ENCODE measurements at regions not wholly inside any gene's neighbourhood (a gene's known extent, or its start where the extent isn't known, plus 50 kb on each side); places are given as distances from the start of the nearest gene placed in this dataset.
A peak's percentile ranks its signal among the peaks of the same experiment; 100 is the strongest.

- DNase-seq, result no peak
These were observed 82.7 kb downstream of the THAP12 start for GRCh38 chr11:76298255-76298654.

GRCh38 chr11:76296731-76297542 is 84.0 kb downstream of the THAP12 start:
- no peak for DNase-seq

GRCh38 chr11:76293189-76293631 is 86.9 kb upstream of the WNT11 start:
- DNase-seq, result peak in 1 of 2 experiments; percentile 50

DNA sequence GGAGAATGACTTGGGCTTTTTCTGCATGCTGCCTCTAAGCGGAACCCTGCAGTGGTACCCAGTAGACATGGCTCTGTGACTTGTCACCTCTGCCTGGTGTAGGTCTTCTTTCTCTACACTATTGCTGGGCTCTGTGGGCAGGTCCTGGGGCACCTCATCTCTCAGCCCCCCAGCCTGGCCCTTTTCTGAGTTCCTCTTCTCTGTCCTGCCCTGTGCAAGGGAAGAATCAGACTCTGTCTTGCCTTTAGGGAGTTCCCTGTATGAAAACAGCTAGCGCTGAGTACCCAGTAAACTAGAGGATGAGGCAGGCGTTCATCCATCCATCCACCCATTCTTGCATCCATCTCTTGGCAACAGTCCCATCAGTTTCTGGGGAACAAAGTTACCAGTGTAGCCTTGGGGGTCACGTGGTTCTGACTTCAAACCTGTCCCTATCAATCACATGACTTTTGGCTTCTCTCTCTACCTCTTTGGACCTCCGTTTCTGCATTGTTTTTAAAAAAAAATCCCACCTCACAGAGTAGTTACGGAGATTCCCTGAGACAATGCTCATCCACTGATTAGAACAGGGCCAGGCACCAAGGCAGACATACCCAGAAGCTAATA is 86.4 kb upstream of the WNT11 start:
- no peak for DNase-seq

DNA sequence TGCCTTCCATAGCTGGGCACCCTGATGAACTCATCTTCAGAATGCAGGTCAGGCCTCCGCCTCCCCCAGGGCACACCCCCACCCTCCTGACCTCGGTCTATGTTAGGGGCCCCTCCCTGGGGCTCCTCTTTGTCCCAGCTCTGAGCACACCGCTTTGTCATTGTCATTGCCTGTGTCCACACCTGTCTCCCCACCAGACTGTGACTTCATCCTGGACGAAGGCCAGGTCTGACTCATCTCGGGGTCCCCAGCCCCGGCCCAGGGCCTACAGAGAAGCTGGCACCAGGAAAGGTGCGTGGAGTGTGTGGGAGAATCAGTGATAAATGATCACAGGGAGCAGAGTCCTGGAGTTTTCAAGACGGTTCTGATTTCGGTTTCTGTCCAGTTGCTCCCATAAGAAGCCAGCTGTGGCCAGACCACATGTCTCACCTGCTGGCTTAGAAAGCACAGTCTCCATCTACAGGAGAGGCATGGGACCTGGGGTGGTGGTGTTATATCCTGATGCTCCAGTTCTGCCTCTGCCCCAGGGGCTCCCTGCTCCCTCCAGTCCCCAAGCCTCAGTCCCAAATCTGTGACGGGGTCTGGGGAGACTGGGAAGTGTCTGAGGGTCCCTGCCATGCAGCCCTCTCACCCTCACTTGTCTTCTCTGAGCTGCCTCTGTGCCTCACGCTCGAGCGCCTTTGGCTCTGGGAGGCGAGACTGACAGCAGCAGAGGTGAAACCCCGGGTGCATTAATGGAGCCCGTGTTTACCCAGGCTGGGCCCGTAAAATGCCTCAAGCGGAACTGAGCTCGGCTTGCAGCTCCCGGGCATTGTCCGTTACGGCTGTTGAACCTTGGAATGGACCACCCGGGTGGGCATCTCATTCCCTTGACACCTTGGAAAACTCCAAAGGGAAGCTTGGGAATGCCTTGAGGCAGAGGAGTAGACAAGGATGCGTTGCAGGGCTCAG is 85.5 kb upstream of the WNT11 start:
- DNase-seq, result no peak

DNA sequence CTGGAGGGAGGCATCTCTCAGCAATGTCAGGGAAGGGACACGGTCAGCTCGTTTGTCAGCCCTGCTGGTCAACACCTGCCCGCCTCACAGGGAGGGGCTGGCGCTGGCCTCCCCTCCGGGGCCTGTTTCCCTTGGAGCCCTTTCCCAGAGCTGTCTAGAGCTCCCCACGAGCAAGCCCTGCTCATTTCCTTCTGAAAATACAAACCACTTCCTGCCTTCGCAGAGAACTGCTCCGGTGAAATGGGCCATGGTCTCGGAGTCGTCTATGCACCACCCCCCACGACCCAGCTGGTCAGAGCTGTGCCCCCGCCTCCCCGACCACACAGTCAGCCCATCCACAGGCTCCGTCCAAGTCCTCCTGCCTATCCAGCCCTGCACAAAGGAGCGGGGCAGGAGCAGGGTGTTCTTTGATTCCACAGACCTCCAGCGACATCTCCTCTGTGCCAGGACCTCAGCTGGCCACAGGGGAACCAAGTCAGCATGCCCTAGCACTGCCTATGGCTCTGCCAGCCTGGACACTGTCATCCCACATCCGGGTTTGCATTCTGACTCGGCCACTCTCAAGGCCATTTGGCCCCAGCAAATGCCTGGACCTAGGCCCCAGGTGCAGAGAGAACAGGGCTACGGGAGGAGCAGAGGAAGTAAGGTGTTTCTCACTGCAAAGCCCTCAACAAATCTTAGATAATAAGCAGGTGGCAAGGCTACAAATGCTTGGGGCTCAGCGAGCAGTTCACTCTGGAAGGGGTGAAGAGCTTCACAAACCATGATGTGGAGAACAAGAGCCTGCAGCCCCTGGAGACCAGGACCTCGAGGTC is 82.1 kb upstream of the WNT11 start:
- DNase-seq, result no peak

DNA sequence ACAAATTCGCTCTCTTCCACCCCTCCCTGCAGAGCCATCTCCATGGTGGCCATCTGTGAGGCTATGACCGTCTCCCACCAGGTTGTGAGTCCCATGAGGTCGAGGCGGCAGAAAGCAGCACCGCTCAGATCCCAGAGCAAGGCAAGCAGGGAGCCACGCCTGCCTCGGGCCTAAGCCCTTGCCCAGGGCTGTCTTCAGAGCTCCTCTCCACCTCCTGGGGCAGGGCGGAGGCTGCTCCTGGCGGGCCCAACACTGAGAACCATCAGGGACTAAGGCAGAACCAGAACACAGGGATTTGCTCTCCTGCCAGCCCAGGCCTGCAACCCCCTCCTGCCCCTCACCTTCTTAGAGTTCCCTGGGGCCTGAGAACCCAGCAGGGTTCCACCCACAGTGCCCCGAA is 80.9 kb upstream of the WNT11 start:
- no peak for DNase-seq

GRCh38 chr11:76285397-76286104 is 79.2 kb upstream of the WNT11 start:
- DNase-seq, result no peak

GRCh38 chr11:76284161-76284560 is 77.9 kb upstream of the WNT11 start:
- no peak for DNase-seq

- no peak for DNase-seq
These were observed 76.7 kb upstream of the WNT11 start for GRCh38 chr11:76282811-76283595.

DNA sequence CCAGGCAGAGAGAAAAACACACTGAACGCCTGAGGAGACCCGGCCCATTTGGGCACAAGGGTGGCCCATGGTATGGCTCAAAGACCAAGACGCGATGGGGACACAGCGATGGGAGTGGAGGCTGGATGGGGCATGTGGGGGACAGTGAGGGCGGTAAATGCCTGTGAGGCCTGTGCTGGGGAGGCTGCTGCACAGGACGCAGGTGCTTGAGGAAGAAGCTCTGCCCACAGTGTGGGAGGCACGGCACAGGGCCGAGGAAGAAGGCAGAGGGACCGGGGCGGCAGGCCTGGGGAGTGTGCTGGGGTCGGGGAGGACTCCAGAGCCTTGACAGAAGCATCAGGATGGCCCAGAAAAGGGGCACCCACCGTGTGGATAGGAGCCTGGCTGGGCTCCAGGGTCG is 75.9 kb upstream of the WNT11 start:
- no peak for DNase-seq

GRCh38 chr11:76281558-76281906 is 75.2 kb upstream of the WNT11 start:
- no peak for DNase-seq

DNA sequence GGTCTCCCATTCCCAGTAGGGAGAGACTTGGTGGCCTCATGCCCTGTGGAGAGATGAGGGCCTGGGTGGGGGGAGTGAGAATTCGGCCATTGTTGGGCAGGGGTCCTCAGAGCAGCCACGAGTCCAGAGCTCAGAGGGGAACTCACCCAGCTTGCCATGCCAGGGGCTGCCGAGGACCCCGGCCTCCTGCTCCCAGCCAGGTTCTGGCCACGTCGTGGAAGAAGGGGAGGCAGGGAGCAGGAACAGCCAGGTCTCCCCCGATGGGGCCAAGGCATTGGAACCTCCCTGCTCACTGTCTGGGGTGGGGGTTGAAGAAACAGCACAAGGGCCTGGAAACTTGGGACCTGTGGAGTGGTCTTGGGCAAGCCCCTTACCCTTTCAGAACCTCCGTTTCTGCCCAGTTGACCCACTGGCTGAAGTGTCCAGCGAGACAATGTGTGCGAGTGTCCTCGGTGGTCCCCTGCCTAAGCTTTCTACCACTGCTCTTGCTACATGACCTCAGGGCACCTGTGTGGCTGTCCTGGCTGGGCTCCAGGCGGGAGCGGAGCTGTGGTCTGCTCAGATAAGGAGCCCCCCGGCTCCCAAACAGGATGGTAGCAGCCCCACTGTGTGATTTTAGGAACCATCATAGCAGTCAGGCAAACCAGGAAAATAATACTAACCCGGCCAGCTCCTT is 74.7 kb upstream of the WNT11 start:
- no peak for DNase-seq

- no peak for DNase-seq
These were observed 74.0 kb upstream of the WNT11 start for GRCh38 chr11:76280151-76280881.

GRCh38 chr11:76279646-76280045 is 73.3 kb upstream of the WNT11 start:
- no peak for DNase-seq

- no peak for DNase-seq
These were observed 72.7 kb upstream of the WNT11 start for GRCh38 chr11:76279038-76279437.

- DNase-seq, result no peak
These were observed 72.2 kb upstream of the WNT11 start for GRCh38 chr11:76278526-76278925.

DNA sequence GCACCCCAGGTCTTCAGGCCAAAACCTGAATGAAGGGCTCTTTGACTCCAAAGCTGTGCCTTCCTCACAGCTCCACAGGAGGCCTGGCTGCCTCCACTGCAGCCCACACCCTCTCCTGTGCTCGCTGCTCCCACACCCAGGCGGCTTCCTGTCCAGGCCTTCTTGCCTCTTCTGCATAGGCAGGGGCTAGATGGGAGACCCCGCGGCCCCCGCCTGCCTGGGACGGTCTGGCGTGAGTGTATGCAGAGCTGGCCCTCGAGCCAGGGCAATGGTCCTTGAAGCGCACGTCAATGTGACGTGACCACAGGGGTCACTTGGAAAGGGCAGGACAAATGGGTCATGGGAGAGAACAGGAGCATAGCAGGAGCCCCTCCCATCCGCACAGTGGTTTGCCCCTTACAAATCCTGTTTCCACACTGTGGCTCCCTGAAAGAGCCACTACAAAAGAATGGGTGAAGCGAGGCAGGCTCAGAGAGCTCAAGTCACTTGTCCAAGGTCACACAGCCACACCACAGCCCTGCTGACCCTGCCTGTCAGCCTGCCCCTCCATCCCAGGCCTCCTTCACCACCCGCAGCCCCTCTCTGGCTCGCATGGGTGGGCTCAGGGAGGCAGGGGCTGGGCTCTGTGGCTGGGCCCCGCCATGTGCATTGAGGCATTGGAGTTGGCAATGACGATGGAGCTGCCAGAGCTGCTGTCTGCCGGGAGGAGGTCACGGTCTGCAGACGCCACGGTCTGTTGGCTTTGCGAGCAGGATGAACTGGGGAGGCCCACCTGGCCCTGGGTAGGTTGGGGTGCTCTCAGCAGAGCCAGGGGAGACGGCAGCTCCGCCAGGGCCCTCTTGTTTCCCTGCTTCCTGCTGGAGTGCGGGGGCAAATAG is 71.2 kb upstream of the WNT11 start:
- no peak for DNase-seq

GRCh38 chr11:76276781-76277155 is 70.5 kb upstream of the WNT11 start:
- DNase-seq, result no peak
